Neural cell (in vitro differentiated cells): ENCODE measurements at regions not wholly inside any gene's neighbourhood (a gene's known extent, or its start where the extent isn't known, plus 50 kb on each side); places are given as distances from the start of the nearest gene placed in this dataset.

ENCODE experiments used
- H2AFZ ChIP-seq: fragments of 200-600, 300-800 bp; sonication (generic), shearing (Covaris generic); 2 replicates; pipeline ENCODE4 v1.6.0; 2014; ENCODE audit warnings: low read depth, mild to moderate bottlenecking, antibody characterized with exemption, low read length, moderate library complexity
- H3F3A ChIP-seq: fragments of 200-600 bp; shearing (Covaris generic); 2 replicates; pipeline ENCODE4 v1.6.1; 2016; ENCODE audit warnings: mild to moderate bottlenecking, moderate library complexity, mixed read lengths, antibody characterized with exemption, low read length; ENCODE audit not compliant: insufficient read depth, poor library complexity, severe bottlenecking
- H3K27ac ChIP-seq: fragments of 200-600, 300-800 bp; sonication (generic), shearing (Covaris generic); 2 replicates; pipeline ENCODE4 v1.5.1; 2014; ENCODE audit warnings: mild to moderate bottlenecking, low read length, moderate library complexity
- H3K27me3 ChIP-seq: fragments of 300-800, 200-600 bp; sonication (generic), shearing (Covaris generic); 2 replicates; pipeline ENCODE4 v1.6.0; 2014; ENCODE audit warnings: mild to moderate bottlenecking, low read depth, low read length, moderate library complexity; ENCODE audit not compliant: insufficient read depth
- H3K36me3 ChIP-seq: fragments of 300-800, 200-600 bp; sonication (generic), shearing (Covaris generic); 2 replicates; pipeline ENCODE4 v1.5.1; 2014; ENCODE audit warnings: mild to moderate bottlenecking, antibody characterized with exemption, low read length, moderate library complexity; ENCODE audit not compliant: insufficient read depth
- H3K4me2 ChIP-seq: fragments of 300-800, 200-600 bp; sonication (generic), shearing (Covaris generic); 2 replicates; pipeline ENCODE4 v1.6.0; 2014; ENCODE audit warnings: mild to moderate bottlenecking, low read length
- H3K4me3 ChIP-seq: fragments of 300-800, 200-600 bp; sonication (generic), shearing (Covaris generic); 2 replicates; pipeline ENCODE4 v1.5.1; 2014; ENCODE audit warnings: mild to moderate bottlenecking, low read length, moderate library complexity
- H3K79me2 ChIP-seq: fragments of 200-600 bp; shearing (Covaris generic); replicated peaks from 2 replicates; pipeline ENCODE4 v1.6.0; 2014; ENCODE audit warnings: mild to moderate bottlenecking, low read length, moderate library complexity; ENCODE audit not compliant: insufficient read depth
- H3K9ac ChIP-seq: fragments of 300-800, 200-600 bp; sonication (generic), shearing (Covaris generic); 2 replicates; pipeline ENCODE4 v1.6.1; 2016; ENCODE audit warnings: mild to moderate bottlenecking, low read length, mixed read lengths
- H3K9me2 ChIP-seq: fragments of 200-600 bp; shearing (Covaris generic); 2 replicates; pipeline ENCODE4 v1.6.1; 2016; ENCODE audit warnings: mild to moderate bottlenecking, low read length, mixed read lengths; ENCODE audit not compliant: insufficient read depth
- H3K9me3 ChIP-seq: fragments of 200-600, 300-800 bp; sonication (generic), shearing (Covaris generic); 2 replicates; pipeline ENCODE4 v1.6.1; 2016; ENCODE audit warnings: mild to moderate bottlenecking, mixed run types, low read length, moderate library complexity, mixed read lengths
- H4K20me1 ChIP-seq: fragments of 200-600 bp; shearing (Covaris generic); 2 replicates; pipeline ENCODE4 v1.6.1; 2016; ENCODE audit warnings: mild to moderate bottlenecking, mixed run types; ENCODE audit not compliant: insufficient read depth
- CTCF ChIP-seq: fragments of 450-650 bp; IDR thresholded peaks from 2 replicates; pipeline ENCODE4 v1.5.1; 2014; ENCODE audit warnings: antibody characterized with exemption, mild to moderate bottlenecking, moderate library complexity; ENCODE audit not compliant: poor library complexity, severe bottlenecking
- EP300 ChIP-seq: fragments of 450-650 bp; conservative IDR thresholded peaks from 2 replicates; pipeline ENCODE4 v1.6.1; 2014; ENCODE audit warnings: antibody characterized with exemption, mild to moderate bottlenecking, moderate library complexity; ENCODE audit not compliant: poor library complexity, severe bottlenecking
- EZH2 ChIP-seq: fragments of 200-600, 300-800 bp; shearing (Covaris generic), sonication (generic); IDR thresholded peaks from 2 replicates; pipeline ENCODE4 v1.6.1; 2014; ENCODE audit warnings: antibody characterized with exemption, low read length, borderline replicate concordance, mild to moderate bottlenecking; ENCODE audit not compliant: insufficient read depth, poor library complexity, severe bottlenecking
- MXI1 ChIP-seq: fragments of 450-650 bp; conservative IDR thresholded peaks from 2 replicates; pipeline ENCODE4 v1.6.1; 2014; ENCODE audit warnings: antibody characterized with exemption, mild to moderate bottlenecking; ENCODE audit not compliant: poor library complexity, severe bottlenecking
- POLR2AphosphoS5 ChIP-seq: IDR thresholded peaks from 2 replicates; pipeline ENCODE4 v1.6.1; 2012
- RAD21 ChIP-seq: fragments of 450-650 bp; conservative IDR thresholded peaks from 2 replicates; pipeline ENCODE4 v1.6.1; 2014; ENCODE audit warnings: antibody characterized with exemption, mild to moderate bottlenecking, moderate library complexity
- REST ChIP-seq: IDR thresholded peaks from 2 replicates; pipeline ENCODE4 v1.6.1; 2012; ENCODE audit warnings: borderline replicate concordance
- SMC3 ChIP-seq: fragments of 450-650 bp; conservative IDR thresholded peaks from 2 replicates; pipeline ENCODE4 v1.6.1; 2014; ENCODE audit warnings: antibody characterized with exemption, mild to moderate bottlenecking, moderate library complexity; ENCODE audit not compliant: poor library complexity
- TAF1 ChIP-seq: IDR thresholded peaks from 2 replicates; pipeline ENCODE4 v1.6.1; 2012; ENCODE audit warnings: low read depth

- Histone ChIP-seq H3K9me3 (no peaks in the 10 kb centered on the region), H3K79me2 (no peaks in the 10 kb centered on the region), H2AFZ (no peak overlapping the region), H3K9me2 (no peaks in the 10 kb centered on the region), H3K9ac (no peak overlapping the region), H3K27me3 (no peaks in the 10 kb centered on the region), H3K27ac (no peak overlapping the region), H3K4me2 (no peak overlapping the region), H3K36me3 (no peaks in the 10 kb centered on the region), H3F3A (no peaks in the 10 kb centered on the region), H4K20me1 (no peaks in the 10 kb centered on the region), H3K4me3 (no peak overlapping the region)
- TF ChIP-seq CTCF = no peak
- no peak for TF ChIP-seq TAF1
- TF ChIP-seq POLR2AphosphoS5 = no peak
- TF ChIP-seq SMC3 = no peak
- TF ChIP-seq EZH2 = no peak
- TF ChIP-seq REST = no peak
- TF ChIP-seq MXI1 = no peak
- TF ChIP-seq EP300 = no peak
- TF ChIP-seq RAD21 = no peak
These were observed 50.6 kb upstream of the SLC7A14 start for GRCh38 chr3:170636400-170636973.
